ENCODE measurements at regions not wholly inside any gene's neighbourhood (a gene's known extent, or its start where the extent isn't known, plus 50 kb on each side); places are given as distances from the start of the nearest gene placed in this dataset.

GRCh38 chr6:137737836-137738596, 129.0 kb upstream of the TNFAIP3 start:
- DNase-seq: no peak

GRCh38 chr6:137738931-137739504, 128.0 kb upstream of the TNFAIP3 start:
- DNase-seq: no peak

GRCh38 chr6:137739544-137739943, 127.5 kb upstream of the TNFAIP3 start:
- DNase-seq: no peak

- DNase-seq: no peak
Measured at GRCh38 chr6:137740091-137740755, 126.8 kb upstream of the TNFAIP3 start.

GRCh38 chr6:137740967-137741761, 125.9 kb upstream of the TNFAIP3 start:
- no peak for DNase-seq

GRCh38 chr6:137743493-137743892, 123.6 kb upstream of the TNFAIP3 start:
- DNase-seq: no peak

GRCh38 chr6:137744877-137745276, 122.2 kb upstream of the TNFAIP3 start:
- no peak for DNase-seq

GRCh38 chr6:137745321-137745720, 121.7 kb upstream of the TNFAIP3 start:
- DNase-seq: no peak

GRCh38 chr6:137746264-137746663, 120.8 kb upstream of the TNFAIP3 start:
- no peak for DNase-seq

GRCh38 chr6:137749696-137750211, 117.3 kb upstream of the TNFAIP3 start:
- no peak for DNase-seq

- DNase-seq: no peak
Measured at GRCh38 chr6:137750297-137750696, 116.8 kb upstream of the TNFAIP3 start.

GRCh38 chr6:137751768-137752560, 115.1 kb upstream of the TNFAIP3 start:
- DNase-seq: peak; percentile 20

- DNase-seq: no peak
Measured at GRCh38 chr6:137754366-137754765, 112.7 kb upstream of the TNFAIP3 start.

GRCh38 chr6:137754866-137755265, 112.2 kb upstream of the TNFAIP3 start:
- no peak for DNase-seq

- no peak for DNase-seq
Measured at GRCh38 chr6:137755284-137755683, 111.8 kb upstream of the TNFAIP3 start.

- no peak for DNase-seq
Measured at GRCh38 chr6:137756788-137757187, 110.3 kb upstream of the TNFAIP3 start.

GRCh38 chr6:137758661-137759060, 108.4 kb upstream of the TNFAIP3 start:
- no peak for DNase-seq

GRCh38 chr6:137759624-137760023, 107.4 kb upstream of the TNFAIP3 start:
- DNase-seq: no peak

GRCh38 chr6:137761072-137761471, 106.0 kb upstream of the TNFAIP3 start:
- DNase-seq: no peak

- DNase-seq: no peak
Measured at GRCh38 chr6:137761487-137761886, 105.6 kb upstream of the TNFAIP3 start.

GRCh38 chr6:137762168-137763090, 104.6 kb upstream of the TNFAIP3 start:
- DNase-seq: no peak
